OCI-LY3 (cell line): ENCODE measurements at regions not wholly inside any gene's neighbourhood (a gene's known extent, or its start where the extent isn't known, plus 50 kb on each side); places are given as distances from the start of the nearest gene placed in this dataset.

Source experiments
- H2AFZ ChIP-seq: fragments of 200-600, 300-600 bp; shearing (Covaris generic); 2 replicates; pipeline ENCODE4 v1.6.0; 2014; ENCODE audit warnings: antibody characterized with exemption, low read depth, low read length
- H3K27ac ChIP-seq: fragments of 200-600, 300-600 bp; sonication (generic); 2 replicates; pipeline ENCODE4 v1.5.1; 2014; ENCODE audit warnings: mild to moderate bottlenecking, low read length, moderate library complexity, mixed read lengths
- H3K27me3 ChIP-seq: fragments of 200-600, 300-600 bp; sonication (generic); 2 replicates; pipeline ENCODE4 v1.6.1; 2014; ENCODE audit warnings: low read depth, low read length, mixed read lengths
- H3K36me3 ChIP-seq: fragments of 200-600, 300-600 bp; sonication (generic); replicated peaks from 2 replicates; pipeline ENCODE3; 2014; ENCODE audit warnings: low read depth, low read length, mixed read lengths
- H3K4me1 ChIP-seq: fragments of 300-600, 200-600 bp; sonication (generic); 2 replicates; pipeline ENCODE4 v1.6.1; 2014; ENCODE audit warnings: low read length, mixed read lengths
- H3K4me2 ChIP-seq: fragments of 200-600, 300-600 bp; sonication (generic); 2 replicates; pipeline ENCODE4 v1.6.1; 2014; ENCODE audit warnings: low read length, mixed read lengths
- H3K4me3 ChIP-seq: fragments of 300-600, 200-600 bp; sonication (generic); 2 replicates; pipeline ENCODE4 v1.5.1; 2014; ENCODE audit warnings: antibody characterized with exemption, mild to moderate bottlenecking, low read length, moderate library complexity
- H3K79me2 ChIP-seq: fragments of 300-600, 200-600 bp; shearing (Covaris generic); 2 replicates; pipeline ENCODE4 v1.6.1; 2014; ENCODE audit warnings: mild to moderate bottlenecking, low read length, mixed read lengths
- H3K9ac ChIP-seq: fragments of 300-600, 200-600 bp; shearing (Covaris generic); 2 replicates; pipeline ENCODE4 v1.6.0; 2014; ENCODE audit warnings: mild to moderate bottlenecking, low read length, moderate library complexity
- H3K9me3 ChIP-seq: fragments of 200-600, 300-600 bp; shearing (Covaris generic); 2 replicates; pipeline ENCODE4 v1.6.1; 2014; ENCODE audit warnings: low read length, mixed read lengths; ENCODE audit not compliant: insufficient read depth
- H4K20me1 ChIP-seq: fragments of 200-600, 300-600 bp; sonication (generic); 2 replicates; pipeline ENCODE4 v1.6.1; 2016; ENCODE audit warnings: low read length, mixed read lengths; ENCODE audit not compliant: insufficient read depth
- EZH2phosphoT487 ChIP-seq: fragments of 200-600 bp; shearing (Covaris generic); IDR thresholded peaks from 2 replicates; pipeline ENCODE4 v1.6.1; 2018; ENCODE audit warnings: antibody characterized with exemption, mixed run types, low read depth
- TF ChIP-seq, protein P1 (sequence below): fragments of 200-600, 300-600 bp; sonication (generic); IDR thresholded peaks from 2 replicates; pipeline ENCODE4 v1.5.1; 2014; ENCODE audit warnings: antibody characterized with exemption, low read length, low read depth

DNA sequence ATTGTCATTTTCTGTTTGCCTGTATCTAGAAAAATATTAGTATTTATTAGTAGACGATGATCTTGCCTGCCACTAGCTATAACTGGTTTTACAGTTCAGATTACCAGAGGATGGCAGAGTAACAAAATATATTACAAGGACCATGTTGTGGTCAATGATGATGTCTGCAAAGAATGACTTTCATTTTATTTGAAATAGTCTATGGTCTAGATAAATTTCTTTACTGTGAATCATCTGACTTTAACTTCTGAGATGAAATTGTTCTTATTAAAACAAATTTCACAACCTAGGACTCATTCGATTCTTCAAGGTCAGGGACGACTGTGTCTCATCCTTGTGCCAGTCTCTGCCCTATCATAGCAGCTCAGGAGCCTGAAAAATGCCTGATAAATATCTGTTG is 637.8 kb upstream of the KLF12 start:
- Histone ChIP-seq H3K9me3 (no peaks in the 10 kb centered on the region), H3K27ac (no peak overlapping the region), H2AFZ (no peak overlapping the region), H3K4me3 (no peak overlapping the region), H3K27me3 (no peaks in the 10 kb centered on the region), H3K9ac (no peak overlapping the region), H4K20me1 (no peaks in the 10 kb centered on the region), H3K4me1 (no peaks in the 10 kb centered on the region), H3K79me2 (no peaks in the 10 kb centered on the region), H3K36me3 (no peaks in the 10 kb centered on the region), H3K4me2 (no peak overlapping the region)
- no peak for TF ChIP-seq EZH2phosphoT487
- TF ChIP-seq, protein P1, sequence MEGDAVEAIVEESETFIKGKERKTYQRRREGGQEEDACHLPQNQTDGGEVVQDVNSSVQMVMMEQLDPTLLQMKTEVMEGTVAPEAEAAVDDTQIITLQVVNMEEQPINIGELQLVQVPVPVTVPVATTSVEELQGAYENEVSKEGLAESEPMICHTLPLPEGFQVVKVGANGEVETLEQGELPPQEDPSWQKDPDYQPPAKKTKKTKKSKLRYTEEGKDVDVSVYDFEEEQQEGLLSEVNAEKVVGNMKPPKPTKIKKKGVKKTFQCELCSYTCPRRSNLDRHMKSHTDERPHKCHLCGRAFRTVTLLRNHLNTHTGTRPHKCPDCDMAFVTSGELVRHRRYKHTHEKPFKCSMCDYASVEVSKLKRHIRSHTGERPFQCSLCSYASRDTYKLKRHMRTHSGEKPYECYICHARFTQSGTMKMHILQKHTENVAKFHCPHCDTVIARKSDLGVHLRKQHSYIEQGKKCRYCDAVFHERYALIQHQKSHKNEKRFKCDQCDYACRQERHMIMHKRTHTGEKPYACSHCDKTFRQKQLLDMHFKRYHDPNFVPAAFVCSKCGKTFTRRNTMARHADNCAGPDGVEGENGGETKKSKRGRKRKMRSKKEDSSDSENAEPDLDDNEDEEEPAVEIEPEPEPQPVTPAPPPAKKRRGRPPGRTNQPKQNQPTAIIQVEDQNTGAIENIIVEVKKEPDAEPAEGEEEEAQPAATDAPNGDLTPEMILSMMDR, result no peak

DNA sequence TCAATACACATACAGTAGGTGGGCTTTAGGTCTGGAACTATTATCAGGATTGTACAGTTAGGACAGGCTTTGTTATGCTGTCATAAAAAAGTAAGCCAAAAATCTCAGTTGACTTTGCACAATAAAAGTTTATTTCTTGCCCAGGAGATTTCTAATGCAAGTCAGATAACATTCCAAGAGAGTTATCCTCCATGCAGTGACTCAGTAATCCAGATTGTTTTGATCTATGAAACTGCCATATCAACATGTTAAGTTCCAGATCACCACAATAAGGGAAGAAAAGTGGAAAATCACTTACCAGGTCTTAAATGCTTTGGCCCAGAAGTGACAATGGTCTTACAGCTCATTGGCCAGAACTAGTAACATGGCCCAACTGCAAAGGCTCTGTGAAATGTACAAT is 636.2 kb upstream of the KLF12 start:
- H3K4me2 ChIP-seq, result no peak overlapping the region

DNA sequence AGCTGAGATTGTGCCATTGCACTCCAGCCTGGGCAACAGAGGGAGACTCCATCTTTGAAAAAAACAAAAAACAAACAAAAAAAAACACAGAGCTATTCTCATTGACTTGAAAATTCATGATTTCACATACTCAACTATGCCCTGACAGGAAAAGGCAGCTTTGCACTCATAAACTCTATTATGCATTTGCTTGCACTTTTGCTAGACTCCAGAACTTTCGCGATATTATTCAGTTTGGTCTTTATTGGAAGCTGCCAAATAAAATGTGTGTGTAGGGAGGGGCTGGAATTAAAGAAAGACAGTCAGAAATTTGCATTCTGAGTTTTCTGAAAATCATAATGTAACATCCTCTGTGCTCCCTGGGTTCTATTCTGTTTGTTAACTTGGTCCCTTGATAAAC is 635.1 kb upstream of the KLF12 start:
- no peak overlapping the region for H3K4me3 ChIP-seq
- H3K9me3 ChIP-seq, result no peaks in the 10 kb centered on the region
- H2AFZ ChIP-seq, result no peak overlapping the region
- no peaks in the 10 kb centered on the region for H4K20me1 ChIP-seq
- no peak overlapping the region for H3K9ac ChIP-seq
- TF ChIP-seq, protein P1, result no peak
- TF ChIP-seq EZH2phosphoT487, result no peak
- no peaks in the 10 kb centered on the region for H3K4me1 ChIP-seq
- H3K36me3 ChIP-seq, result no peaks in the 10 kb centered on the region
- no peak overlapping the region for H3K4me2 ChIP-seq
- no peaks in the 10 kb centered on the region for H3K79me2 ChIP-seq
- no peak overlapping the region for H3K27ac ChIP-seq
- H3K27me3 ChIP-seq, result no peaks in the 10 kb centered on the region

More for the DNA sequence above, 636.2 kb upstream of the KLF12 start:
- H3K27me3 ChIP-seq, result no peaks in the 10 kb centered on the region
- TF ChIP-seq, protein P1, result no peak
- no peak for TF ChIP-seq EZH2phosphoT487
- H3K4me1 ChIP-seq, result no peaks in the 10 kb centered on the region
- no peaks in the 10 kb centered on the region for H3K36me3 ChIP-seq
- H3K79me2 ChIP-seq, result no peaks in the 10 kb centered on the region
- no peaks in the 10 kb centered on the region for H4K20me1 ChIP-seq
- H2AFZ ChIP-seq, result no peak overlapping the region
- H3K9me3 ChIP-seq, result no peaks in the 10 kb centered on the region
- H3K9ac ChIP-seq, result no peak overlapping the region
- no peak overlapping the region for H3K4me3 ChIP-seq
- H3K27ac ChIP-seq, result no peak overlapping the region

DNA sequence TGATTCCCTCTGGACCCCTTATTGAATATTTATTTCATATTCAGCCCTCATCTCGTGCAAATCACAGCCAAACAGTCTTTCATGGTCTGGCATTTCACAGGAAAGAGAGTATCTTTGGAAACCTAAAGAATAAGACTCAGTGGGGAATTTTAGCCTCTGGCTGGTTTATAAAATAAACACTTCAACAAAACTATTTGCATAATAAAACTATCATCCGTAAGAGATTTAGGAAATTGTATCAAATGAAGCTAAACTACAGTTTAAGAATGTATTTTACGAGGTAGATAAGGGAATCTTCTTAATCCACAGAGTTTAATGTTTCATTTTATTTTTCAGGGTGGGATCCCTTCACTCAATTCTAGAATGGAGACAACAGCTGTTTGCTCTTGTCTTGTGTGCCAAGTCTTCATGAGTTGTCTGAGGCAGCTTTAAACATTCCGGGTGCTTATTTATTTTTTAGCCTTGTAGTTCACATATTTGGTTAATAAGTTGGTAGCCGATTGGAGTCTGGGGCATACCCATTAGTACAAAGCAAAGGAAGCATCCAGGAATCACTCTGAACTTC is 634.4 kb upstream of the KLF12 start:
- no peak overlapping the region for H3K27ac ChIP-seq

More for the DNA sequence above, 634.4 kb upstream of the KLF12 start:
- H3K27me3 ChIP-seq, result no peaks in the 10 kb centered on the region
- H2AFZ ChIP-seq, result no peak overlapping the region
- H3K79me2 ChIP-seq, result no peaks in the 10 kb centered on the region
- H4K20me1 ChIP-seq, result no peaks in the 10 kb centered on the region
- H3K4me2 ChIP-seq, result no peak overlapping the region
- H3K9ac ChIP-seq, result no peak overlapping the region
- H3K4me3 ChIP-seq, result no peak overlapping the region
- TF ChIP-seq, protein P1, result no peak
- TF ChIP-seq EZH2phosphoT487, result no peak
- no peaks in the 10 kb centered on the region for H3K4me1 ChIP-seq
- no peaks in the 10 kb centered on the region for H3K36me3 ChIP-seq
- H3K9me3 ChIP-seq, result no peaks in the 10 kb centered on the region
